ENCODE measurements at regions not wholly inside any gene's neighbourhood (a gene's known extent, or its start where the extent isn't known, plus 50 kb on each side); places are given as distances from the start of the nearest gene placed in this dataset.
"Not testable (repeated sequence)": the region's sequence is repeated elsewhere in the genome, so short reads cannot be mapped to it uniquely, and the experiment has no call there.

DNA sequence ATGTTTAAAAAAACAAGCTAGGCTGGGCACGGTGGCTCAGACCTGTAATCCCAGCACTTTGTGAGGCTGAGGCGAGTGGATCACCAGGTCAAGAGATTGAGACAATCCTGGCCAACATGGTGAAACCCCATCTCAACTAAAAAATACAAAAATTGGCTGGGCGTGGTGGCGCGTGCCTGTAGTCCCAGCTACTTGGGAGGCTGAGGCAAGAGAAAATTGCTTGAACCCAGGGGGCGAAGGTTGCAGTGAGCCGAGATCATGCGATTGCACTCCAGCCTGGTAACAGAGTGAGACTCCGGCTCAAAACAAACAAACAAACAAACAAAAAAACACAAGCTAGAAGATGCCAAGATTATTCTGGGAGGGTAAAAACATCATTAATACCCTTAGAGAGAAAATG, 172.3 kb downstream of the AVL9 start:
- TF ChIP-seq CTCF (IDR thresholded peaks at IDR 0.05; ENCODE audit: insufficient read depth, low read length); POLR2AphosphoS5 (IDR thresholded peaks at IDR 0.05; ENCODE audit: low read depth): not testable (repeated sequence)
- TF ChIP-seq, protein P1, sequence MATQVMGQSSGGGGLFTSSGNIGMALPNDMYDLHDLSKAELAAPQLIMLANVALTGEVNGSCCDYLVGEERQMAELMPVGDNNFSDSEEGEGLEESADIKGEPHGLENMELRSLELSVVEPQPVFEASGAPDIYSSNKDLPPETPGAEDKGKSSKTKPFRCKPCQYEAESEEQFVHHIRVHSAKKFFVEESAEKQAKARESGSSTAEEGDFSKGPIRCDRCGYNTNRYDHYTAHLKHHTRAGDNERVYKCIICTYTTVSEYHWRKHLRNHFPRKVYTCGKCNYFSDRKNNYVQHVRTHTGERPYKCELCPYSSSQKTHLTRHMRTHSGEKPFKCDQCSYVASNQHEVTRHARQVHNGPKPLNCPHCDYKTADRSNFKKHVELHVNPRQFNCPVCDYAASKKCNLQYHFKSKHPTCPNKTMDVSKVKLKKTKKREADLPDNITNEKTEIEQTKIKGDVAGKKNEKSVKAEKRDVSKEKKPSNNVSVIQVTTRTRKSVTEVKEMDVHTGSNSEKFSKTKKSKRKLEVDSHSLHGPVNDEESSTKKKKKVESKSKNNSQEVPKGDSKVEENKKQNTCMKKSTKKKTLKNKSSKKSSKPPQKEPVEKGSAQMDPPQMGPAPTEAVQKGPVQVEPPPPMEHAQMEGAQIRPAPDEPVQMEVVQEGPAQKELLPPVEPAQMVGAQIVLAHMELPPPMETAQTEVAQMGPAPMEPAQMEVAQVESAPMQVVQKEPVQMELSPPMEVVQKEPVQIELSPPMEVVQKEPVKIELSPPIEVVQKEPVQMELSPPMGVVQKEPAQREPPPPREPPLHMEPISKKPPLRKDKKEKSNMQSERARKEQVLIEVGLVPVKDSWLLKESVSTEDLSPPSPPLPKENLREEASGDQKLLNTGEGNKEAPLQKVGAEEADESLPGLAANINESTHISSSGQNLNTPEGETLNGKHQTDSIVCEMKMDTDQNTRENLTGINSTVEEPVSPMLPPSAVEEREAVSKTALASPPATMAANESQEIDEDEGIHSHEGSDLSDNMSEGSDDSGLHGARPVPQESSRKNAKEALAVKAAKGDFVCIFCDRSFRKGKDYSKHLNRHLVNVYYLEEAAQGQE (IDR thresholded peaks at IDR 0.05; ENCODE audit: insufficient replicate concordance, low read depth): not testable (repeated sequence)

Measured in HL-60 (cell line).